HEK293 (cell line): ENCODE measurements at regions not wholly inside any gene's neighbourhood (a gene's known extent, or its start where the extent isn't known, plus 50 kb on each side); places are given as distances from the start of the nearest gene placed in this dataset.

Source experiments
- CTCF ChIA-PET: fragments of 350-600 bp; formaldehyde crosslinking; extraction: SDS; loops from one replicate; lab custom pipeline; 2021; ENCODE audit warnings: antibody characterized with exemption; lab: Yijun Ruan, JAX
- POLR2A ChIA-PET: fragments of 300-600 bp; formaldehyde crosslinking; extraction: SDS; loops from one replicate; lab custom pipeline; 2020; ENCODE audit warnings: antibody characterized with exemption, inconsistent platforms; lab: Yijun Ruan, JAX
- H3K27ac ChIP-seq: fragments of 200-500 bp; sonication (Bioruptor generic); 2 replicates; pipeline ENCODE4 v1.5.1; 2014; ENCODE audit warnings: low read depth, low read length, control low read depth, inconsistent platforms; ENCODE audit errors: extremely low read depth
- H3K36me3 ChIP-seq, 2 experiments: fragments of 200-500 bp in 1 of 2; sonication (Bioruptor generic) in 1 of 2; 1 replicate in 1 of 2; 2 replicates in 1 of 2; pipeline ENCODE4 v1.5.1; 2014 to 2017; ENCODE audit warnings: inconsistent platforms in 2 of 2, low read length in 2 of 2; ENCODE audit not compliant: control insufficient read depth in 2 of 2, insufficient read depth in 1 of 2
- H3K4me1 ChIP-seq: fragments of 200-500 bp; sonication (Bioruptor generic); 2 replicates; pipeline ENCODE4 v1.5.1; 2014; ENCODE audit warnings: mild to moderate bottlenecking, low read length, inconsistent platforms; ENCODE audit not compliant: control insufficient read depth, insufficient read depth
- H3K4me3 ChIP-seq: 2 replicates; pipeline ENCODE4 v1.5.1; 2011; ENCODE audit warnings: low read depth, mild to moderate bottlenecking, control low read depth, low read length, moderate library complexity
- H3K9me3 ChIP-seq: fragments of 200-500 bp; sonication (Bioruptor generic); 2 replicates; pipeline ENCODE4 v1.5.1; 2014; ENCODE audit warnings: low read depth, low read length, inconsistent platforms; ENCODE audit not compliant: control insufficient read depth, insufficient read depth
- MEIS1 ChIP-seq: sonication (generic); formaldehyde crosslinking; IDR thresholded peaks from 2 replicates; pipeline ENCODE4 v1.8.1; 2022; ENCODE audit warnings: missing genetic modification reagents, mild to moderate bottlenecking, borderline replicate concordance
- OSR2 ChIP-seq: fragments of 450-650 bp; formaldehyde crosslinking; IDR thresholded peaks from 2 replicates; pipeline ENCODE4 v1.5.1; 2016; ENCODE audit warnings: missing biosample characterization, missing genetic modification characterization
- PRDM1 ChIP-seq: fragments of 450-650 bp; formaldehyde crosslinking; IDR thresholded peaks from 2 replicates; pipeline ENCODE4; 2016; ENCODE audit warnings: missing biosample characterization, missing genetic modification characterization
- ZBTB20 ChIP-seq: fragments of 450-650 bp; formaldehyde crosslinking; IDR thresholded peaks from 2 replicates; pipeline ENCODE4 v1.5.1; 2016; ENCODE audit warnings: missing biosample characterization, missing genetic modification characterization
- ZBTB8A ChIP-seq: fragments of 450-650 bp; formaldehyde crosslinking; IDR thresholded peaks from 2 replicates; pipeline ENCODE4 v1.5.1; 2016; ENCODE audit warnings: missing biosample characterization, missing genetic modification characterization
- ZNF239 ChIP-seq: fragments of 450-650 bp; formaldehyde crosslinking; IDR thresholded peaks from 2 replicates; pipeline ENCODE4 v1.5.1; 2016; ENCODE audit warnings: missing biosample characterization, missing genetic modification characterization
- ZNF366 ChIP-seq: fragments of 450-650 bp; formaldehyde crosslinking; conservative IDR thresholded peaks from 2 replicates; pipeline ENCODE4 v1.5.1; 2016; ENCODE audit warnings: missing biosample characterization, missing genetic modification characterization
- ZNF423 ChIP-seq: fragments of 450-650 bp; formaldehyde crosslinking; IDR thresholded peaks from 2 replicates; pipeline ENCODE4 v1.5.1; 2016; ENCODE audit warnings: missing biosample characterization, missing genetic modification characterization
- ZNF529 ChIP-seq: fragments of 450-650 bp; formaldehyde crosslinking; IDR thresholded peaks from 2 replicates; pipeline ENCODE4 v1.5.1; 2017; ENCODE audit warnings: missing genetic modification characterization, missing biosample characterization; ENCODE audit not compliant: insufficient replicate concordance
- ZNF549 ChIP-seq: fragments of 450-650 bp; IDR thresholded peaks from 2 replicates; pipeline ENCODE4 v1.5.1; 2018; ENCODE audit warnings: missing biosample characterization, missing genetic modification characterization, mild to moderate bottlenecking, inconsistent platforms, moderate library complexity
- ZNF600 ChIP-seq: fragments of 450-650 bp; formaldehyde crosslinking; IDR thresholded peaks from 2 replicates; pipeline ENCODE4 v1.5.1; 2016; ENCODE audit warnings: missing biosample characterization, missing genetic modification characterization
- ZNF623 ChIP-seq: fragments of 450-650 bp; formaldehyde crosslinking; IDR thresholded peaks from 2 replicates; pipeline ENCODE4 v1.5.1; 2016; ENCODE audit warnings: missing biosample characterization, missing genetic modification characterization
- ZNF664 ChIP-seq: fragments of 450-650 bp; formaldehyde crosslinking; IDR thresholded peaks from 2 replicates; pipeline ENCODE4 v1.5.1; 2016; ENCODE audit warnings: missing biosample characterization, missing genetic modification characterization
- TF ChIP-seq, protein P1 (sequence below): fragments of 450-650 bp; formaldehyde crosslinking; IDR thresholded peaks from 2 replicates; pipeline ENCODE4 v1.5.1; 2016; ENCODE audit warnings: missing biosample characterization, missing genetic modification characterization
- TF ChIP-seq, protein P2 (sequence below): fragments of 450-650 bp; IDR thresholded peaks from 2 replicates; pipeline ENCODE4 v1.5.1; 2018; ENCODE audit warnings: missing biosample characterization, mild to moderate bottlenecking, missing genetic modification characterization
- TF ChIP-seq, protein P3 (sequence below): fragments of 450-650 bp; formaldehyde crosslinking; IDR thresholded peaks from 2 replicates; pipeline ENCODE4 v1.5.1; 2016; ENCODE audit warnings: missing biosample characterization, missing genetic modification characterization, borderline replicate concordance
- TF ChIP-seq, protein P4 (sequence below): sonication (generic); formaldehyde crosslinking; IDR thresholded peaks from 2 replicates; pipeline ENCODE4 v1.8.1; 2022; ENCODE audit warnings: mild to moderate bottlenecking, moderate library complexity, missing genetic modification reagents
- TF ChIP-seq, protein P5 (sequence below): fragments of 450-650 bp; formaldehyde crosslinking; IDR thresholded peaks from 2 replicates; pipeline ENCODE4 v1.5.1; 2016; ENCODE audit warnings: missing biosample characterization, missing genetic modification characterization
- TF ChIP-seq, protein P6 (sequence below): fragments of 450-650 bp; formaldehyde crosslinking; IDR thresholded peaks from 2 replicates; pipeline ENCODE4 v1.5.1; 2016; ENCODE audit warnings: missing biosample characterization, missing genetic modification characterization
- TF ChIP-seq, protein P7 (sequence below): fragments of 450-650 bp; formaldehyde crosslinking; IDR thresholded peaks from 2 replicates; pipeline ENCODE4 v1.5.1; 2016; ENCODE audit warnings: missing biosample characterization, missing genetic modification characterization

DNA sequence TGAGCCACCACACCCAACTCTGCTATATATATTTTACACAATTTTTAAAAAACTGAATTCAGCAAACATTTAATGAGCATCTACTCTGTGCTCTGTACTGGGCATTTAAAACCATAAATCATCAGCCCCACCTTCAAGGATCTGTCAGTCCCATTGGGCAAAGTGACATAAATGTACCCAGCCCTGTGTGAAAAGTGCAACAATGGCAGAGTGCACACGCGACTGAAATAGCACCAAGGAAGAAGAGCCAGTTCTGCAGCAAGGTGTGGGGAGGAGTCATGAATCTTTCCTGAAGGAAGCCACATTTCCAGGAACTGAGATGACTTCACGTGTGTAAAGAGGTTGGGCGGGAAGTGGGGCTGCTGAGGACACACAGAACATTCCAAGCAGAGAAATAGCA, 111.5 kb upstream of the ATP6AP2 start:
- POLR2A ChIA-PET: no interaction called here
- CTCF ChIA-PET: no interaction called here
- H3K27ac ChIP-seq: no peak overlapping the region
- no peaks in the 10 kb centered on the region for H3K36me3 ChIP-seq
- H3K9me3 ChIP-seq: no peaks in the 10 kb centered on the region
- TF ChIP-seq, protein P1, sequence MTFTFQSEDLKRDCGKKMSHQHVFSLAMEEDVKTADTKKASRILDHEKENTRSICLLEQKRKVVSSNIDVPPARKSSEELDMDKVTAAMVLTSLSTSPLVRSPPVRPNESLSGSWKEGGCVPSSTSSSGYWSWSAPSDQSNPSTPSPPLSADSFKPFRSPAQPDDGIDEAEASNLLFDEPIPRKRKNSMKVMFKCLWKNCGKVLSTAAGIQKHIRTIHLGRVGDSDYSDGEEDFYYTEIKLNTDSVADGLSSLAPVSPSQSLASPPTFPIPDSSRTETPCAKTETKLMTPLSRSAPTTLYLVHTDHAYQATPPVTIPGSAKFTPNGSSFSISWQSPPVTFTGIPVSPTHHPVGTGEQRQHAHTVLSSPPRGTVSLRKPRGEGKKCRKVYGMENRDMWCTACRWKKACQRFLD (tag by site-specific recombination): no peak
- TF ChIP-seq ZNF529 (tag by site-specific recombination): no peak
- peak; percentile 68; the same call in 1 of the 2 replicates for TF ChIP-seq ZNF664 (tag by site-specific recombination)
- no peak for TF ChIP-seq ZNF423 (tag by site-specific recombination)
- TF ChIP-seq MEIS1 (CRISPR knock-in tag): no peak
- TF ChIP-seq, protein P2, sequence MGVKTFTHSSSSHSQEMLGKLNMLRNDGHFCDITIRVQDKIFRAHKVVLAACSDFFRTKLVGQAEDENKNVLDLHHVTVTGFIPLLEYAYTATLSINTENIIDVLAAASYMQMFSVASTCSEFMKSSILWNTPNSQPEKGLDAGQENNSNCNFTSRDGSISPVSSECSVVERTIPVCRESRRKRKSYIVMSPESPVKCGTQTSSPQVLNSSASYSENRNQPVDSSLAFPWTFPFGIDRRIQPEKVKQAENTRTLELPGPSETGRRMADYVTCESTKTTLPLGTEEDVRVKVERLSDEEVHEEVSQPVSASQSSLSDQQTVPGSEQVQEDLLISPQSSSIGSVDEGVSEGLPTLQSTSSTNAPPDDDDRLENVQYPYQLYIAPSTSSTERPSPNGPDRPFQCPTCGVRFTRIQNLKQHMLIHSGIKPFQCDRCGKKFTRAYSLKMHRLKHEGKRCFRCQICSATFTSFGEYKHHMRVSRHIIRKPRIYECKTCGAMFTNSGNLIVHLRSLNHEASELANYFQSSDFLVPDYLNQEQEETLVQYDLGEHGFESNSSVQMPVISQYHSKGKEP (tag by site-specific recombination): no peak
- no peak overlapping the region for H3K4me3 ChIP-seq
- no peaks in the 10 kb centered on the region for H3K4me1 ChIP-seq

DNA sequence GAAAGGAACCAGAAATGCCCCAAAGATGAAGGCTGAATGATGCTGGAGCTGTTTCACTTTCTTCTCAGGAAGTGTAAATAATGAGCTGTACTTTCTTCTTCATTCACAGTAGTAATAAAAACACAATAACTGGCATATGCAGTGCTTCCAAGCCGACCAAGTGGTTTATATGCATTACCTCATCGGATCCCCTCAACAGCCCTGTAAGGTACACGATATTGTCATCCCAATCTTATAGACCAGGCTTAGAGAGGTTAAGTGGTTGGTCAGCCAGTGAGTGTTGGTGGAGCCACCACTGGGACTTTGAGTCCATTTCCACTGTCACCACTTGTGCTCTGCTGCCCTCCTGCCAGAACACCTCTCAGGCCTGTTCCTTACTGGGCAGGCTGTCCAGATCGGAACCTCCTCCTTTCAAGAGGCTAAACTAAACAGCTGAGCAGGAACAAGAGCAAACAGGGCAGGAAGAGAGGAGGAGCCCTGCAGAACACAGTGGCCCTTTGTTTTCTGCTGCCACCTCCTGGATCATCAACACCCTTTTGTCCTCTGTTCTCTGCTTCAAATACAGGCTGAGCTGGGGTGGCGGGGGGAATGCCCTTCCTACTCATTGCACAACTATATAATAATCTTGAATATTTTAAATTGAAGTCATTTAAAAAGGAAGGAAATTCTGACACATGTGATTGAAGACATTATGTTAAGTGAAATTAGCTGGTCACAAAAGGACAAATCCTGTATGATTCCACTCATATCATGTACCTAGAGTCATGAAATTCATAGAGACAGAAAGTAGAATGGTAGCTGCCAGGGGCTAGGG, 112.5 kb upstream of the ATP6AP2 start:
- H3K4me3 ChIP-seq: no peak overlapping the region
- H3K27ac ChIP-seq: no peak overlapping the region
- CTCF ChIA-PET: interaction anchor here (0.5 to 1.1 kb wide), 6 partner anchors 17 to 613 kb away, joined by 3 to 4 read pairs (median 4); no protein-coding TSS in a partner anchor
- no peaks in the 10 kb centered on the region for H3K4me1 ChIP-seq
- no peaks in the 10 kb centered on the region for H3K9me3 ChIP-seq
- POLR2A ChIA-PET: interaction anchor here (1.1 kb wide), 1 partner anchor 370 kb away, joined by 4 read pairs; the partner anchor contains the start of gene BCOR
- no peaks in the 10 kb centered on the region for H3K36me3 ChIP-seq
- peak; percentile 70 for TF ChIP-seq OSR2 (tag by site-specific recombination)
- TF ChIP-seq, protein P3, sequence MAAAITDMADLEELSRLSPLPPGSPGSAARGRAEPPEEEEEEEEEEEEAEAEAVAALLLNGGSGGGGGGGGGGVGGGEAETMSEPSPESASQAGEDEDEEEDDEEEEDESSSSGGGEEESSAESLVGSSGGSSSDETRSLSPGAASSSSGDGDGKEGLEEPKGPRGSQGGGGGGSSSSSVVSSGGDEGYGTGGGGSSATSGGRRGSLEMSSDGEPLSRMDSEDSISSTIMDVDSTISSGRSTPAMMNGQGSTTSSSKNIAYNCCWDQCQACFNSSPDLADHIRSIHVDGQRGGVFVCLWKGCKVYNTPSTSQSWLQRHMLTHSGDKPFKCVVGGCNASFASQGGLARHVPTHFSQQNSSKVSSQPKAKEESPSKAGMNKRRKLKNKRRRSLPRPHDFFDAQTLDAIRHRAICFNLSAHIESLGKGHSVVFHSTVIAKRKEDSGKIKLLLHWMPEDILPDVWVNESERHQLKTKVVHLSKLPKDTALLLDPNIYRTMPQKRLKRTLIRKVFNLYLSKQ (tag by site-specific recombination): no peak
- 0 out of 2 replicates have a peak, but pooled peaks have one; percentile 36 for TF ChIP-seq ZNF366 (tag by site-specific recombination)
- TF ChIP-seq, protein P4, sequence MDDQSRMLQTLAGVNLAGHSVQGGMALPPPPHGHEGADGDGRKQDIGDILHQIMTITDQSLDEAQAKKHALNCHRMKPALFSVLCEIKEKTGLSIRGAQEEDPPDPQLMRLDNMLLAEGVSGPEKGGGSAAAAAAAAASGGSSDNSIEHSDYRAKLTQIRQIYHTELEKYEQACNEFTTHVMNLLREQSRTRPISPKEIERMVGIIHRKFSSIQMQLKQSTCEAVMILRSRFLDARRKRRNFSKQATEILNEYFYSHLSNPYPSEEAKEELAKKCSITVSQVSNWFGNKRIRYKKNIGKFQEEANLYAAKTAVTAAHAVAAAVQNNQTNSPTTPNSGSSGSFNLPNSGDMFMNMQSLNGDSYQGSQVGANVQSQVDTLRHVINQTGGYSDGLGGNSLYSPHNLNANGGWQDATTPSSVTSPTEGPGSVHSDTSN (CRISPR knock-in tag): 0 out of 2 replicates have a peak, but pooled peaks have one; percentile 35
- TF ChIP-seq, protein P5, sequence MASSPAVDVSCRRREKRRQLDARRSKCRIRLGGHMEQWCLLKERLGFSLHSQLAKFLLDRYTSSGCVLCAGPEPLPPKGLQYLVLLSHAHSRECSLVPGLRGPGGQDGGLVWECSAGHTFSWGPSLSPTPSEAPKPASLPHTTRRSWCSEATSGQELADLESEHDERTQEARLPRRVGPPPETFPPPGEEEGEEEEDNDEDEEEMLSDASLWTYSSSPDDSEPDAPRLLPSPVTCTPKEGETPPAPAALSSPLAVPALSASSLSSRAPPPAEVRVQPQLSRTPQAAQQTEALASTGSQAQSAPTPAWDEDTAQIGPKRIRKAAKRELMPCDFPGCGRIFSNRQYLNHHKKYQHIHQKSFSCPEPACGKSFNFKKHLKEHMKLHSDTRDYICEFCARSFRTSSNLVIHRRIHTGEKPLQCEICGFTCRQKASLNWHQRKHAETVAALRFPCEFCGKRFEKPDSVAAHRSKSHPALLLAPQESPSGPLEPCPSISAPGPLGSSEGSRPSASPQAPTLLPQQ (tag by site-specific recombination): 0 out of 2 replicates have a peak, but pooled peaks have one; percentile 34
- no peak for TF ChIP-seq ZNF239 (tag by site-specific recombination)
- TF ChIP-seq ZBTB8A: peak; percentile 59; the same call in 1 of the 2 replicates
- TF ChIP-seq ZBTB20 (tag by site-specific recombination): peak; percentile 36; the same call in 1 of the 2 replicates
- TF ChIP-seq ZNF623 (tag by site-specific recombination): no peak
- no peak for TF ChIP-seq ZNF549
- TF ChIP-seq, protein P6, sequence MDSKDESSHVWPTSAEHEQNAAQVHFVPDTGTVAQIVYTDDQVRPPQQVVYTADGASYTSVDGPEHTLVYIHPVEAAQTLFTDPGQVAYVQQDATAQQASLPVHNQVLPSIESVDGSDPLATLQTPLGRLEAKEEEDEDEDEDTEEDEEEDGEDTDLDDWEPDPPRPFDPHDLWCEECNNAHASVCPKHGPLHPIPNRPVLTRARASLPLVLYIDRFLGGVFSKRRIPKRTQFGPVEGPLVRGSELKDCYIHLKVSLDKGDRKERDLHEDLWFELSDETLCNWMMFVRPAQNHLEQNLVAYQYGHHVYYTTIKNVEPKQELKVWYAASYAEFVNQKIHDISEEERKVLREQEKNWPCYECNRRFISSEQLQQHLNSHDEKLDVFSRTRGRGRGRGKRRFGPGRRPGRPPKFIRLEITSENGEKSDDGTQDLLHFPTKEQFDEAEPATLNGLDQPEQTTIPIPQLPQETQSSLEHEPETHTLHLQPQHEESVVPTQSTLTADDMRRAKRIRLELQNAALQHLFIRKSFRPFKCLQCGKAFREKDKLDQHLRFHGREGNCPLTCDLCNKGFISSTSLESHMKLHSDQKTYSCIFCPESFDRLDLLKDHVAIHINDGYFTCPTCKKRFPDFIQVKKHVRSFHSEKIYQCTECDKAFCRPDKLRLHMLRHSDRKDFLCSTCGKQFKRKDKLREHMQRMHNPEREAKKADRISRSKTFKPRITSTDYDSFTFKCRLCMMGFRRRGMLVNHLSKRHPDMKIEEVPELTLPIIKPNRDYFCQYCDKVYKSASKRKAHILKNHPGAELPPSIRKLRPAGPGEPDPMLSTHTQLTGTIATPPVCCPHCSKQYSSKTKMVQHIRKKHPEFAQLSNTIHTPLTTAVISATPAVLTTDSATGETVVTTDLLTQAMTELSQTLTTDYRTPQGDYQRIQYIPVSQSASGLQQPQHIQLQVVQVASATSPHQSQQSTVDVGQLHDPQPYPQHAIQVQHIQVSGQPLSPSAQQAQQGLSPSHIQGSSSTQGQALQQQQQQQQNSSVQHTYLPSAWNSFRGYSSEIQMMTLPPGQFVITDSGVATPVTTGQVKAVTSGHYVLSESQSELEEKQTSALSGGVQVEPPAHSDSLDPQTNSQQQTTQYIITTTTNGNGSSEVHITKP (tag by site-specific recombination): peak; percentile 74
- TF ChIP-seq, protein P7, sequence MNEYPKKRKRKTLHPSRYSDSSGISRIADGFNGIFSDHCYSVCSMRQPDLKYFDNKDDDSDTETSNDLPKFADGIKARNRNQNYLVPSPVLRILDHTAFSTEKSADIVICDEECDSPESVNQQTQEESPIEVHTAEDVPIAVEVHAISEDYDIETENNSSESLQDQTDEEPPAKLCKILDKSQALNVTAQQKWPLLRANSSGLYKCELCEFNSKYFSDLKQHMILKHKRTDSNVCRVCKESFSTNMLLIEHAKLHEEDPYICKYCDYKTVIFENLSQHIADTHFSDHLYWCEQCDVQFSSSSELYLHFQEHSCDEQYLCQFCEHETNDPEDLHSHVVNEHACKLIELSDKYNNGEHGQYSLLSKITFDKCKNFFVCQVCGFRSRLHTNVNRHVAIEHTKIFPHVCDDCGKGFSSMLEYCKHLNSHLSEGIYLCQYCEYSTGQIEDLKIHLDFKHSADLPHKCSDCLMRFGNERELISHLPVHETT (tag by site-specific recombination): 0 out of 2 replicates have a peak, but pooled peaks have one; percentile 12
- TF ChIP-seq ZNF600 (tag by site-specific recombination): peak; percentile 99
- peak; percentile 34; the same call in 1 of the 2 replicates for TF ChIP-seq PRDM1 (tag by site-specific recombination)
